ENCODE measurements at regions not wholly inside any gene's neighbourhood (a gene's known extent, or its start where the extent isn't known, plus 50 kb on each side); places are given as distances from the start of the nearest gene placed in this dataset.

DNA sequence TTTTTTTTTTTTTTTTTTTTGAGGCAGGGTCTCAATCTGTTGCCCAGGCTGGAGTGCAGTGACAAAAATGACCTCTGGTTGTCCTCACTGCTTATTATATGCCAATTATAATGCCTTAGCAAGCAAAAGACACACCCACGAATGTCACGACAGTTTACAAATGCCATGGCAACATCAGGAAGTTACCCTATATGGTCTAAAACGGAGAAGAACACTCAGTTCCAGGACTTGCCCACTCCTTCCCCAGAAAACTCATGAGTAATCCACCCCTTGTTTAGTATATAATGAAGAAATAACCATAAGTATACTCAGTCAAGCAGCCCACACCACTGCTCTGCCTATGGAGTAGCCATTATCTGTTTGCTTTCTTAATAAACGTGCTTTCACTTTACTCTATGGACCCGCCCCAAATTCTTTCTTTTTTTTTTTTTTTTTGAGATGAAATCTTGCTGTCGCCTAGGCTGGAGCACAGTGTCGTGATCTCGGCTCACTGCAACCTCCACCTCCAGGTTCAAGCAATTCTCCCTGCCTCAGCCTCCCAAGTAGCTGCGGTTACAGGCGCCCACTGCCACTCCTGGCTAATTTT, 106.2 kb downstream of the SMIM20 start:
- peak overlapping the region; percentile 3 for H3K4me3 ChIP-seq (ENCODE audit: low read depth, low read length)
- peak; percentile 90 for DNase-seq (ENCODE audit: low read depth)
- TF ChIP-seq, protein P1, sequence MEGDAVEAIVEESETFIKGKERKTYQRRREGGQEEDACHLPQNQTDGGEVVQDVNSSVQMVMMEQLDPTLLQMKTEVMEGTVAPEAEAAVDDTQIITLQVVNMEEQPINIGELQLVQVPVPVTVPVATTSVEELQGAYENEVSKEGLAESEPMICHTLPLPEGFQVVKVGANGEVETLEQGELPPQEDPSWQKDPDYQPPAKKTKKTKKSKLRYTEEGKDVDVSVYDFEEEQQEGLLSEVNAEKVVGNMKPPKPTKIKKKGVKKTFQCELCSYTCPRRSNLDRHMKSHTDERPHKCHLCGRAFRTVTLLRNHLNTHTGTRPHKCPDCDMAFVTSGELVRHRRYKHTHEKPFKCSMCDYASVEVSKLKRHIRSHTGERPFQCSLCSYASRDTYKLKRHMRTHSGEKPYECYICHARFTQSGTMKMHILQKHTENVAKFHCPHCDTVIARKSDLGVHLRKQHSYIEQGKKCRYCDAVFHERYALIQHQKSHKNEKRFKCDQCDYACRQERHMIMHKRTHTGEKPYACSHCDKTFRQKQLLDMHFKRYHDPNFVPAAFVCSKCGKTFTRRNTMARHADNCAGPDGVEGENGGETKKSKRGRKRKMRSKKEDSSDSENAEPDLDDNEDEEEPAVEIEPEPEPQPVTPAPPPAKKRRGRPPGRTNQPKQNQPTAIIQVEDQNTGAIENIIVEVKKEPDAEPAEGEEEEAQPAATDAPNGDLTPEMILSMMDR (conservative IDR thresholded peaks at IDR 0.05; ENCODE audit: low read depth, low read length), result no peak

- H3K4me3 ChIP-seq (ENCODE audit: low read depth, low read length), result no peak overlapping the region
- TF ChIP-seq, protein P1 (conservative IDR thresholded peaks at IDR 0.05; ENCODE audit: low read depth, low read length), result no peak
- peak; percentile 85 for DNase-seq (ENCODE audit: low read depth)
Observed at GRCh38 chr4:26020881-26021280, 106.9 kb downstream of the SMIM20 start.

DNA sequence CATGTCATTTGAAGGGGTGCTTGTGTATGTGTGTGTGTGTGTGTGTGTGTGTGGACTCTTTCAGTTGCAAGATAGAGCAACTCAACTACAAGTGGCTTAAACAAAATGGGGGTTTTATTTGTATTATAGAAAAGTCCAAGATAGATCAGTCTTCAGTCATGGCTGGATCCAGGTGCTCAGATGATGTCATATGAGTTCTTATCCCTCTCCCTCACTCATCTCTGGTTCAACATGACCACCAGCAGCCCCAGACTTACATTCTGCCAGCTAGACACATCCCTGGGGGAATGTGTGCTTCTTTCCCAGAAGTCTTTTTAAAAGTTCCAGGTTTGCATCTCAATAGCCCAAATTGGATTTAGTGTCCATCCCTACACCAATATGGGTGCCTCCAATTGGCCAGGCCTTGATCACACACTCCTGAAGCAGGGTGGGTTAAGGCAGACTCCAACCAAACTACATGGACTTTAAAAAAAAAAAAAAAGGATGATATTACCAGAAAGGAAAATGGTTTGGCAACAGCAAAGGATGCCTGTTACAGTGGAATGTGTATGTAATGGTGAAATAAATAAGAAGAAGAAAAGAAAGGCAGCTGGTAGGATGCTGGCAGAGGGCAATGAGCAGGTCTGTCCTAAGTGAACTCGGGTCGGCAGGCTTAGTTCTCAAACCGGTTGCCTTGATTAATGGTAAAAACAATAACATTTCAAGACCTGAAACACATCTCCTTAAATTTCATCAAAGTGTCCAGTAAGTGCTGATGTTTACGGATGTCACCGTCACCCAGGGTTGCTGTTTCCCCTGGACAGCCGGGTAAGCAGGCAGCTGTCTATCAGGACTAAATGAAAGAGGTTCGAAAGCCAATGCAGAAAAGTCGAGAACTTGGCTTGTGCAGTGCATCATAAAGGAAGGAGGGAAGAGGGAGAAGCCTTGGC, 107.7 kb downstream of the SMIM20 start:
- peak overlapping the region; percentile 22 for H3K4me3 ChIP-seq (ENCODE audit: low read depth, low read length)
- TF ChIP-seq, protein P1 (conservative IDR thresholded peaks at IDR 0.05; ENCODE audit: low read depth, low read length), result no peak
- peak; percentile 53 for DNase-seq (ENCODE audit: low read depth)

DNA sequence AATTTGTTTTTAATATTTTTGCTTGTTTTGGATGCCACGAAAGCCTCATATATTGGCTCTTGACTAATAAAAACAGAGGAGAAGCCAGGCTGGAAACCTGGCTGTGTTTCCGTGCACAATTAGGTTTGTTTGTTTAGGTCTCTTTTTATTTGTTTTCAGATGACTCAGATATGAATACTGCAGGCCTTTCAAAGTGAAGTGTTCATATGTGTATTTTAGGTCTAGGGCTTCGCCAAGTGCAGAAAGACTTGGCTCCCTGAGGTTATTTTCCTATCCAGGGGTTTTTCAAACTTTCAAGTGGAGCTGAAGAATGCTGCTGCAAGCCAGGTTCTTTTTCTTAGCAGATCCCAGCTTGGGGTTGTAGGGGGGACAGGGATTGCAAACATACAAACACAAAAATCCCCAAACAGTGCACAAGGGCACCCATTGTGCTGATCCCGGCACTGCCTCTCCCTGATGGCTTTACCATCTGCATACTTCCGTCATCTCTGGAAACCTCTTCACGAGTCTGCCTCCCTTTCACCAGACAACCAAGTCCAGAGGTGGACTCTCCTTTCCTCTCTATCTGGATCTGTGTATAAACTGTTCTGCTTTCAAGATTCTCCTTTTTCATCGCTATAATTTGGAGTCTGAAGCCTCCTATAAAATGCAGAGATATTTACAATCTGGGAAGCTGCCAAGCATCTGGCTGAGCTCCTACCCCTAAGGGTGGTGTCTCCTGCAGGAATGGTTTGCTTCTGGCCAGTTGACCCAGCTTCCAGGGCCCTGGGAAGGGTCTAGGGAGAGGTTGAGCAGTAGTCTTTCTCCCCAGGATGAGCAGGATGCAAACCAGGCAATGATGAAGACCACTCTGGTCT, 108.6 kb downstream of the SMIM20 start:
- H3K4me3 ChIP-seq (ENCODE audit: low read depth, low read length), result peak overlapping the region; percentile 8
- TF ChIP-seq, protein P1 (conservative IDR thresholded peaks at IDR 0.05; ENCODE audit: low read depth, low read length), result no peak
- peak; percentile 72 for DNase-seq (ENCODE audit: low read depth)

DNA sequence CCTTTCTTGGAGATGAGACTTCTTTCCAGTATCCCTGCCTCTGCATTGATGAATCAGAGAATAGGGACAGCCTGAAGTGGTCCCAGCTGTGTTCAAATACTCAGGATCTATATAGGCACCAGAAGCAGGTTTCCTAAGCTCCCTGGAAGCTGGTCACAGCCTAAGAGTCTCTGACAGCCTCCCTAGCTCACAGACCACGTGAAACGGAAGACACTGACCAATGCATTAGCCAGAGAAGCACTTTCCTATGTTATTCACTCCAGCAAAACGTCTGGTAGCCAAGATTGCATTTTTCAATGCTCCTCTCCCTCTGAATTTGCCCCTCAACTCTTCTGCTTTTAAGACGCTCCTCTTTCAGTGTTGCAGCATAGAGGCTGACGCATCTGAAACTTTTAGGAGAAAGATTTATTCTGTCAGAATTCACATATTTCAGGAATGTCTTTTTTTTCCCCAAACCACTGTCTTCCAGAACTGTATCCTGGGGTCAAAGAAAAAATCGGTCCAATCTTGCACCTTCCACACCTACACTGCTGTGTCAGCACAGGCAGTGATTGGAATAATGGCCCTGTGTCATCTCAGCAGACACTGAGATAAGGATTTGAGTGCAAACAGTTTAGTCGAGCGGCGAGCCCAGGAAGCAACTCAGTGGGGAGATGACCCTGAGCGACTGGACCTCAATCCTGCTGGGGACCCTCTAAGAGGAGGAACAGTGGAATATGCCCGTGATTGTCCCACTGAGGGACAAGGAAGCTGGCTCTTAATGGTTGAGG, 109.4 kb downstream of the SMIM20 start:
- TF ChIP-seq, protein P1 (conservative IDR thresholded peaks at IDR 0.05; ENCODE audit: low read depth, low read length), result no peak
- peak; percentile 35 for DNase-seq (ENCODE audit: low read depth)
- no peak overlapping the region for H3K4me3 ChIP-seq (ENCODE audit: low read depth, low read length)

DNA sequence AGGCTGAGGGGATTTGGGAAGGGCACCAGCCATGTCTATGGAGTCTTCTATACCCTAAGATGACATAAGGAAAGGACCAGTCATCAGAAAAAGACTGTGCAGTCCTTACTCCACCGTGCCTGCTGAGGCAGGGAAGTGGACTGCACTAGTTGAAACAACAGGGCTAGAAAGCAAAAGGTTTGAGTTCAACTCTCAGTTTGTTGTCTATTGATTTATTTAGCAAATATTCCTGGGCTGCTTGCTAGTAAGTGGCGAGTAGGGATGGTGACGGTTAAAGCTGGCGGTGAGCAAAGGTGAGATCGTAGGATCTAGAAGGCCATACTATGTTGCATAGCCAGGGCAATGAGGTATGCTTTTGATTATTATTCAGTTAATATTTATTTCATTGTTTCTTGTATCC, 110.1 kb downstream of the SMIM20 start:
- TF ChIP-seq, protein P1 (conservative IDR thresholded peaks at IDR 0.05; ENCODE audit: low read depth, low read length), result no peak
- no peak overlapping the region for H3K4me3 ChIP-seq (ENCODE audit: low read depth, low read length)
- DNase-seq (ENCODE audit: low read depth), result no peak

All from choroid plexus epithelial cell (primary cell).